ENCODE measurements at regions not wholly inside any gene's neighbourhood (a gene's known extent, or its start where the extent isn't known, plus 50 kb on each side); places are given as distances from the start of the nearest gene placed in this dataset.

GRCh38 chr5:74336297-74336696, 304.2 kb downstream of the ENC1 start:
- DNase-seq (ENCODE audit: low spot score): no peak
- TF ChIP-seq CTCF (IDR thresholded peaks at IDR 0.05; ENCODE audit: extremely low read depth, missing control alignments): no peak

- DNase-seq (ENCODE audit: low spot score): no peak
- TF ChIP-seq CTCF (IDR thresholded peaks at IDR 0.05; ENCODE audit: extremely low read depth, missing control alignments): no peak
These were observed 305.7 kb downstream of the ENC1 start for GRCh38 chr5:74334762-74335384.

GRCh38 chr5:74334062-74334761, 306.3 kb downstream of the ENC1 start:
- no peak for DNase-seq (ENCODE audit: low spot score)
- no peak for TF ChIP-seq CTCF (IDR thresholded peaks at IDR 0.05; ENCODE audit: extremely low read depth, missing control alignments)

- DNase-seq (ENCODE audit: low spot score): no peak
- no peak for TF ChIP-seq CTCF (IDR thresholded peaks at IDR 0.05; ENCODE audit: extremely low read depth, missing control alignments)
These were observed 307.1 kb downstream of the ENC1 start for GRCh38 chr5:74333430-74333829.

- DNase-seq (ENCODE audit: low spot score): no peak
These were observed 307.8 kb downstream of the ENC1 start for GRCh38 chr5:74332682-74333081.

GRCh38 chr5:74332006-74332405, 308.5 kb downstream of the ENC1 start:
- DNase-seq (ENCODE audit: low spot score): no peak
- TF ChIP-seq CTCF (IDR thresholded peaks at IDR 0.05; ENCODE audit: extremely low read depth, missing control alignments): no peak

More at GRCh38 chr5:74332682-74333081, 307.8 kb downstream of the ENC1 start:
- TF ChIP-seq CTCF (IDR thresholded peaks at IDR 0.05; ENCODE audit: extremely low read depth, missing control alignments): no peak

- no peak for DNase-seq (ENCODE audit: low spot score)
These were observed 312.3 kb downstream of the ENC1 start for GRCh38 chr5:74328221-74328630.

More at GRCh38 chr5:74328221-74328630, 312.3 kb downstream of the ENC1 start:
- TF ChIP-seq CTCF (IDR thresholded peaks at IDR 0.05; ENCODE audit: extremely low read depth, missing control alignments): no peak

Measured in GM20000 (cell line).